ENCODE measurements at regions not wholly inside any gene's neighbourhood (a gene's known extent, or its start where the extent isn't known, plus 50 kb on each side); places are given as distances from the start of the nearest gene placed in this dataset.

GRCh38 chr15:87656372-87656771, 600.2 kb downstream of the NTRK3 start:
- TF ChIP-seq CTCF (IDR thresholded peaks at IDR 0.05) = no peak
- TF ChIP-seq POLR2A (IDR thresholded peaks at IDR 0.05) = no peak
